Spleen (tissue), 7 donors: ENCODE measurements at regions not wholly inside any gene's neighbourhood (a gene's known extent, or its start where the extent isn't known, plus 50 kb on each side); places are given as distances from the start of the nearest gene placed in this dataset.

ENCODE experiments used
- CTCF ChIP-seq, 11 experiments: fragments of 200-600 bp in 7 of 11; fragments of 450-650 bp in 4 of 11; sonication (generic) in 4 of 11; IDR thresholded peaks in 8 of 11; conservative IDR thresholded peaks in 3 of 11; 1 replicate in 7 of 11; 2 replicates in 4 of 11; pipeline versions ENCODE4 v1.4.0 to v1.8.0; 2016 to 2021; ENCODE audit warnings: antibody characterized with exemption in 11 of 11, inconsistent platforms in 4 of 11, mild to moderate bottlenecking in 1 of 11
- POLR2A ChIP-seq, 3 donors: fragments of 450-650 bp; IDR thresholded peaks; one replicate each; pipeline ENCODE4 v1.5.1; 2017; ENCODE audit warnings: antibody characterized with exemption in 3 of 3, mild to moderate bottlenecking in 1 of 3
- donor health status: DM: no; HTN: no; CAD: no; lungs with moderate emphysema.
- donor health status: DM: no; HTN: no; CAD: no.
- donor health status: DM: no; HTN: no; CAD: no.

- TF ChIP-seq CTCF (IDR thresholded peaks at IDR 0.05 in 8 of 11, conservative IDR thresholded peaks at IDR 0.05 in 3 of 11) (no peak), POLR2A (IDR thresholded peaks at IDR 0.05) (no peak)
Observed at GRCh38 chr2:153661801-153662200, 183.2 kb upstream of the RPRM start.
